Naive thymus-derived CD4-positive, alpha-beta T cell (primary cell): ENCODE measurements at regions not wholly inside any gene's neighbourhood (a gene's known extent, or its start where the extent isn't known, plus 50 kb on each side); places are given as distances from the start of the nearest gene placed in this dataset.

Experiments
- ATAC-seq: fragments of 150-1000 bp; cut with Tn5 transposase; 2 replicates; pipeline ENCODE4 v1.10.0; 2021; ENCODE audit warnings: mild to moderate bottlenecking, moderate library complexity
- CTCF ChIA-PET: fragments of 350-600 bp; sonication (Branson Sonifier 250); formaldehyde crosslinking; loops from one replicate; lab custom pipeline; 2021; ENCODE audit warnings: antibody characterized with exemption; lab: Charles Lee
- POLR2A ChIA-PET: fragments of 350-600 bp; sonication (Branson Sonifier 250); formaldehyde crosslinking; loops from one replicate; lab custom pipeline; 2021; ENCODE audit warnings: antibody characterized with exemption, inconsistent platforms; lab: Charles Lee
- DNase-seq, 9 donors: peaks; one replicate each; pipeline versions ENCODE4 v3.0.0 to v3.0.0-alpha.2; 2020 to 2022; ENCODE audit warnings: mixed read lengths in 1 of 9
- H3K27ac ChIP-seq: one replicate; pipeline ENCODE4 v1.7.0; 2013; ENCODE audit warnings: mild to moderate bottlenecking, low read depth, low read length, moderate library complexity
- H3K27me3 ChIP-seq, 2 donors: one replicate each; pipeline ENCODE4 v1.7.0; 2013; ENCODE audit warnings: low read length in 2 of 2, mild to moderate bottlenecking in 2 of 2, moderate library complexity in 2 of 2; ENCODE audit not compliant: control insufficient read depth in 2 of 2, insufficient read depth in 2 of 2
- H3K36me3 ChIP-seq, 3 experiments: 1 replicate in 2 of 3; 2 replicates in 1 of 3; pipeline ENCODE4 v1.7.0; 2013; ENCODE audit warnings: low read length in 3 of 3, mild to moderate bottlenecking in 3 of 3, moderate library complexity in 1 of 3; ENCODE audit not compliant: insufficient read depth in 3 of 3, control insufficient read depth in 2 of 3
- H3K4me1 ChIP-seq, 2 donors: one replicate each; pipeline ENCODE4 v1.7.0; 2013; ENCODE audit warnings: low read length in 2 of 2, mild to moderate bottlenecking in 2 of 2, moderate library complexity in 1 of 2; ENCODE audit not compliant: control insufficient read depth in 2 of 2, insufficient read depth in 2 of 2
- H3K4me3 ChIP-seq: 2 replicates; pipeline ENCODE4 v1.7.0; 2013; ENCODE audit warnings: mild to moderate bottlenecking, low read length
- H3K9me3 ChIP-seq, 3 experiments: 1 replicate in 2 of 3; 2 replicates in 1 of 3; pipeline ENCODE4 v1.7.0; 2013; ENCODE audit warnings: low read length in 3 of 3; ENCODE audit not compliant: control insufficient read depth in 2 of 3
- H3K27ac Mint-ChIP-seq, 9 donors: one replicate each; pipeline ENCODE4 v1.8.0; 2020 to 2022; ENCODE audit warnings: mixed read lengths in 9 of 9, mild to moderate bottlenecking in 8 of 9, moderate library complexity in 5 of 9, inconsistent platforms in 2 of 9
- H3K27me3 Mint-ChIP-seq, 5 donors: one replicate each; pipeline ENCODE4 v1.8.0; 2021 to 2022; ENCODE audit warnings: mixed read lengths in 5 of 5, mild to moderate bottlenecking in 1 of 5
- H3K36me3 Mint-ChIP-seq, 5 donors: one replicate each; pipeline ENCODE4 v1.8.0; 2020 to 2022; ENCODE audit warnings: mixed read lengths in 5 of 5, mild to moderate bottlenecking in 3 of 5, inconsistent platforms in 1 of 5
- H3K4me1 Mint-ChIP-seq, 7 donors: one replicate each; pipeline ENCODE4 v1.8.0; 2020 to 2022; ENCODE audit warnings: mixed read lengths in 7 of 7, mild to moderate bottlenecking in 3 of 7, inconsistent platforms in 1 of 7
- H3K4me3 Mint-ChIP-seq, 10 donors: one replicate each; pipeline ENCODE4 v1.8.0; 2020 to 2022; ENCODE audit warnings: mild to moderate bottlenecking in 10 of 10, mixed read lengths in 10 of 10, moderate library complexity in 6 of 10, inconsistent platforms in 2 of 10
- H3K9me3 Mint-ChIP-seq, 11 donors: one replicate each; pipeline ENCODE4 v1.8.0; 2020 to 2022; ENCODE audit warnings: mixed read lengths in 11 of 11, mild to moderate bottlenecking in 4 of 11, inconsistent platforms in 1 of 11, moderate library complexity in 1 of 11
- intact Hi-C, 2 donors: fragments of 100-400 bp; cut with micrococcal nuclease; formaldehyde crosslinking; loops; one replicate each; pipeline ENCODE4 v1.15.1; 2023

DNA sequence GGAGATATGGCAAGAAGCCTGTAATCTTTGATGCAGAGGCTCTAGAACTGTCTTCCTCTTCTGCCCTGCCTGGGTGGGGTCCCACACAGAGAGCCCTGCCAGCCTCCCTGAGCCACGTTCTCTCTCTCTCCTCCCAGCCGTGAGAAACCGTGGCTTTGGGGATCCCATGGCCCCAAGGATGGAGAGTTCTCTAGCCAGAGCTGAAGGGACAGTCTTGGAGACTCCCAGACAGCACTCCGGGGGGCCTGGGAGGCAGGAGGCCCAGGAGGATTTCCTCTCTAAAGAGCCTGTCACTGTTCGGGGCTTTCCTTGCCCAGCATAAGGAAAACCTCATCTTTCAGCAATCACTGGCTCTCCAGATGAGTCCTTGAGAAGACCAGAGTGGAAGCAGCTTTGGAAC is 227.1 kb downstream of the ARHGAP12 start:
- Histone ChIP-seq H3K9me3 (no peaks in the 10 kb centered on the region), H3K27me3 (no peaks in the 10 kb centered on the region), H3K4me3 (no peak overlapping the region), H3K27ac (no peak overlapping the region), H3K36me3 (no peaks in the 10 kb centered on the region), H3K4me1 (no peaks in the 10 kb centered on the region)
- intact Hi-C loops: loop anchor here in 1 of 2 donors (10.0 kb wide), 1 partner anchor 347 kb away; no protein-coding TSS in a partner anchor
- CTCF ChIA-PET: no interaction called here
- POLR2A ChIA-PET: no interaction called here
- no peak overlapping the region for H3K27ac Mint-ChIP-seq
- H3K4me3 Mint-ChIP-seq: no peak overlapping the region
- H3K4me1 Mint-ChIP-seq: peaks cover 0 to 7% (median 2%) of the 10 kb centered on the region in 7 donors
- no peak for ATAC-seq
- peaks cover 0 to 11% (median 0%) of the 10 kb centered on the region in 11 donors for H3K9me3 Mint-ChIP-seq
- H3K27me3 Mint-ChIP-seq: peaks cover 0 to 10% (median 0%) of the 10 kb centered on the region in 5 donors
- no peak for DNase-seq
- H3K36me3 Mint-ChIP-seq: peaks cover 0 to 13% (median 0%) of the 10 kb centered on the region in 5 donors

DNA sequence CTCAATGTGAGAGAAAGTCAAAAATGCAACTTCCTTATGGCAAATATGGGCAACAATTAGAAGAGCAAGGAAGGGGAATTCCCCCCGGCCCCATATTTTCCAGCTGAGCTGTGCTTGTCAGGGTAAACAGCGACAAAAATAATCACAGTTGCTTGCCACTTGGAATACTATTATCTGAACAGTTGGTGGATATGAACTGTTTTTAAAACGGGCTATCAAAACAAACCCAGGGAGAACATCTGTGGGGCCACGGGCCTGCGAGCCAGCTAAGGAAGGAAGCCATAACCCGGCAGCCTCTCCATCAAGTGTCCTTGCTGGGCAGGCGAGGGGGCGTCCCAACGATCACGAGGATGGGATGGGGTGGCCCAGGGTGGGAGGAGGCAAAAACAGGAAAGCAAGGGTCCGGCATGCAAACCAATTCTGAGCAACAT is 228.4 kb downstream of the ARHGAP12 start:
- ChIA-PET CTCF (interaction anchor here (0.7 kb wide), 1 partner anchor 106 kb away, joined by 3 read pairs; no protein-coding TSS in a partner anchor), POLR2A (no interaction called here)
- Histone ChIP-seq H3K36me3 (no peaks in the 10 kb centered on the region), H3K9me3 (no peaks in the 10 kb centered on the region), H3K27me3 (no peaks in the 10 kb centered on the region), H3K4me3 (no peak overlapping the region), H3K4me1 (no peaks in the 10 kb centered on the region), H3K27ac (no peak overlapping the region)
- peaks cover 0 to 10% (median 0%) of the 10 kb centered on the region in 5 donors for H3K36me3 Mint-ChIP-seq
- no peak overlapping the region for H3K27ac Mint-ChIP-seq
- H3K4me1 Mint-ChIP-seq: peaks cover 0 to 4% (median 0%) of the 10 kb centered on the region in 7 donors
- H3K27me3 Mint-ChIP-seq: peaks cover 0 to 10% (median 0%) of the 10 kb centered on the region in 5 donors
- no peak for DNase-seq
- H3K4me3 Mint-ChIP-seq: no peak overlapping the region
- intact Hi-C loops: loop anchor here in 1 of 2 donors (10.0 kb wide), 1 partner anchor 345 kb away; no protein-coding TSS in a partner anchor
- H3K9me3 Mint-ChIP-seq: peaks cover 0 to 11% (median 0%) of the 10 kb centered on the region in 11 donors
- no peak for ATAC-seq

DNA sequence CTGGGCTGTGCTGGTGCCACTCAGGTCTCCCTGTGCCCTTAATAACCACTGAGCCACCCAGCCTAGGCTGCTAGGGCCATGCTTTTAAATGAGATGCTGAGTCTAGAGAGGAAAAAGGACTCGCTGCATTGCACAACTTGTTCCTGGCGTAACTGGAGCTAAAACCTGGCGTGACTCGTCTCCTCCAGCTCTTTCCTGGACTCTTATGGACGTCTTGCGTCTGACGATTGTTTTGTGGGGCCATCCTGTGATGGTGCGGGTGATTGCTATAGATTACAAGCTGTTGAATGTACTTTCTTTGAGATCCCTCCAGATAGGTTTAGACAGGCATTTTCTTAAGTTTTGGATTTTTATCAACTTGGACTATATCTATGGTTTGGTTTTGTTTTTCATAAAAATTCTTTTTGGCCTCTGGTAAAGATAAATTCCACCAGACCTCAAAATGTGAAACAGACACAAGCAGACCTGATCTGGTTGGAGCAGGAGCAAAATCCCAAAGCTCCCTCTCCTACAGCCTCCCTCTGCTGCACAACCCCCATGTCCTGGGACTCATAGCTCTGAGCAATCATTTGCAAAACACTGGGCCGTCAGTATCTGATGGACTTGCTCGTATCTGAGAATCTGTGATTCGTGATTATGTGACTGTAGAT is 230.3 kb downstream of the ARHGAP12 start:
- Histone ChIP-seq H3K9me3 (no peaks in the 10 kb centered on the region), H3K4me1 (no peaks in the 10 kb centered on the region), H3K4me3 (no peak overlapping the region), H3K27ac (no peak overlapping the region), H3K27me3 (no peaks in the 10 kb centered on the region), H3K36me3 (no peaks in the 10 kb centered on the region)
- no peak for ATAC-seq
- Mint-ChIP-seq H3K4me3 (no peak overlapping the region), H3K36me3 (peaks cover 0 to 6% (median 0%) of the 10 kb centered on the region in 5 donors), H3K27me3 (peaks cover 0 to 10% (median 0%) of the 10 kb centered on the region in 5 donors), H3K27ac (no peak overlapping the region), H3K9me3 (peaks cover 0 to 11% (median 0%) of the 10 kb centered on the region in 11 donors), H3K4me1 (peaks cover 0 to 4% (median 0%) of the 10 kb centered on the region in 7 donors)
- intact Hi-C loops: no loop called here
- CTCF ChIA-PET: no interaction called here
- POLR2A ChIA-PET: no interaction called here
- no peak for DNase-seq

DNA sequence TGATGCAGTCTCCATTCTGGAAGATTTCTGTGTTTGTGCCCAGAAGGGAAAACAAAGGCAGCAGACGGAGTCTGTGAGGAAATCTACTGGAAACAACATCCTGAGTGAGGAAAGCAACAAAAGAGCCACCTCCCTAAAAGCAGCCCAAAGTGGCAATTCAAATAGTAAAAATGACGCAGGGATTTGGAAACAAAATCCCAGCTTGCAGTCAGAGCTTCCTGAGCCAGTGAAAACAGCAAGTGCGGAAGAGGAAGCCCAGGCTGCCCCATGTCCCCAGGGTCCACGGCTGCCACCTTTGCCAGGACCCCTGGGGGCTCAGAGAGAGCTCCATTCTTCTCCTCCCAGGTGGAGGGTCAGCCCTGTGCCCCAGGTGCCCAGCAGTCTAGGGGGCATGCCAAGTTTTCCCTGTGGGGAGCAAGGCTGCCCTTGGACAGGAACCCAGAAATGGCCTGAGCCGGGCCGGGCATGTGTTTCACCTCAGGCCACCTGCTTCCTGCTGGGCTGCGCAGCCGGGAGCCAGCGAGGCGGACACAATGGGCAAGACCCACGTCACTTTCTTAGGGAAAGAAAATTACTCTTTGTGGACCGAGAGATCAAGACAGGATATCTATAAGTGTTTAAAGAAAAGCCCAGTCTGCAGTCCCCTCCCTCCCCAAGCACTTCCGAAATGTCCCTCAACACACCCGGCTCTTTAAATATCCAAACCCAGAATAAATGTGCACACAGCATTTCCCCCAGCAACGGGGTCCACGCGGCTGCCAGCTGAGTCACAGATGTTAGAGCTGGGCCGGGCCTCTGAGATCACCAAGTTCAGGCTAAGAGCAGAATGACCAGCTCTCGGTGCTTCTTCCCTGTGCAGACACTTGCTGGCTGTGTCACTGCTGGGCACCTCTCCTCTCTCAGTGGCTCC is 231.1 kb downstream of the ARHGAP12 start:
- Mint-ChIP-seq H3K4me1 (peaks cover 0 to 4% (median 0%) of the 10 kb centered on the region in 7 donors), H3K27ac (peak overlapping the region in 1 of 9 donors; percentile 9), H3K4me3 (no peak overlapping the region), H3K9me3 (peaks cover 0 to 5% (median 0%) of the 10 kb centered on the region in 11 donors), H3K27me3 (peaks cover 0 to 10% (median 0%) of the 10 kb centered on the region in 5 donors), H3K36me3 (peaks cover 0 to 5% (median 0%) of the 10 kb centered on the region in 5 donors)
- DNase-seq: no peak
- no peaks in the 10 kb centered on the region for H3K27me3 ChIP-seq
- H3K27ac ChIP-seq: no peak overlapping the region
- ChIA-PET POLR2A (no interaction called here), CTCF (no interaction called here)
- H3K4me1 ChIP-seq: no peaks in the 10 kb centered on the region
- peak; percentile 79 for ATAC-seq
- intact Hi-C loops: no loop called here
- no peaks in the 10 kb centered on the region for H3K9me3 ChIP-seq
- no peaks in the 10 kb centered on the region for H3K36me3 ChIP-seq
- H3K4me3 ChIP-seq: no peak overlapping the region

DNA sequence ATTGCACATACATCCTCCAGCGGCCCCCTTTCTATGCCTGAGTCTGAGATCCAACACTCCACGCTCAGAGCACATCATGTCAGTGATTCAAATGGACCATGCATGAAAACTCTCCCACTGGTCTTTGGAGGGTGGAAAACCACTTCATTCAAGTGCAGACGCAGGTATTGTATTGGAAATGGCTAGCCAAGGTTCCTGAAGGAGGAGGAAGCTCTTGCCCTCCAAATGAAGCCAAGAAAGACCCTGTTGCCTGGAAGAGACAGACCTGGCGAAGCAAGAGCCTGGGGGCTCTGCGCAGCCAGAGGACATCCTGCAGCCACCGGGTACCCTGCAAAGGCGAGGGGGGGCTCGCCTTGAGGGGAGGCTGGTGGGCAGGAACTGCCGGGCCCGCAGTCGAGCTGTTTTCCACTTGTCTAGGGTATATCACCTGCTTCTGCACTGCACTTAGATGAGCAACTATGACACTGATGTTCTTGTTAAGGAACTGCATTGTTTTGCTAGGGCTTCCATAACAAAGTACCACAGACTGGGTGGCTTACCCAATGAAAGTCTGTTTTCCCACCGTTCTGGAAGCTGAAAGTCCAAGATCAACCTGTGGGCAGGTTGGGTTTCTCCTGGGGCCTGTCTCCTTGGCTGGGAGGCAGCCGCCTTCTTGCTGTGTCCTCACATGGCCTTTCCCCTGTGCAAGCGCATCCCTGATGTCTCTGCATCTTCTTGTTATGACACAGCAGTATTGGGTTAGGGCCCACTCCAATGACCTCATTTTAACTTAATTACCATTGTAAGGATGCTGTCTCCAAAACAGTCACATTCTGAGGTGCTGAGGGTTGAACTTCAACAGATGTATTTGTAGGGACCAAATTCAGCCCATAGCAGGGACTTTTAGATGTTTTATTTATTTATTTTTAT is 233.4 kb downstream of the ARHGAP12 start:
- ATAC-seq (no peak), DNase-seq (no peak)
- H3K27ac Mint-ChIP-seq: no peak overlapping the region
- H3K4me3 Mint-ChIP-seq: no peak overlapping the region
- H3K27ac ChIP-seq: no peak overlapping the region
- H3K9me3 ChIP-seq: no peaks in the 10 kb centered on the region
- intact Hi-C loops: no loop called here
- no peaks in the 10 kb centered on the region for H3K4me1 ChIP-seq
- no peak overlapping the region for H3K4me3 ChIP-seq
- H3K36me3 Mint-ChIP-seq: no peaks in the 10 kb centered on the region
- peaks cover 0 to 10% (median 0%) of the 10 kb centered on the region in 5 donors for H3K27me3 Mint-ChIP-seq
- POLR2A ChIA-PET: no interaction called here
- CTCF ChIA-PET: no interaction called here
- peaks cover 0 to 4% (median 0%) of the 10 kb centered on the region in 7 donors for H3K4me1 Mint-ChIP-seq
- H3K9me3 Mint-ChIP-seq: no peaks in the 10 kb centered on the region
- H3K36me3 ChIP-seq: no peaks in the 10 kb centered on the region
- no peaks in the 10 kb centered on the region for H3K27me3 ChIP-seq

GRCh38 chr10:31694126-31694685 is 234.4 kb downstream of the ARHGAP12 start:
- Mint-ChIP-seq H3K27me3 (peaks cover 0 to 10% (median 0%) of the 10 kb centered on the region in 5 donors), H3K4me3 (no peak overlapping the region), H3K4me1 (peaks cover 0 to 1% (median 0%) of the 10 kb centered on the region in 7 donors), H3K27ac (no peak overlapping the region), H3K36me3 (peaks cover 0 to 3% (median 0%) of the 10 kb centered on the region in 5 donors), H3K9me3 (peaks cover 0 to 10% (median 2%) of the 10 kb centered on the region in 11 donors)
- intact Hi-C loops: no loop called here
- H3K27me3 ChIP-seq: no peaks in the 10 kb centered on the region
- H3K27ac ChIP-seq: no peak overlapping the region
- no peaks in the 10 kb centered on the region for H3K36me3 ChIP-seq
- POLR2A ChIA-PET: no interaction called here
- no peaks in the 10 kb centered on the region for H3K4me1 ChIP-seq
- DNase-seq (no peak), ATAC-seq (no peak)
- no peak overlapping the region for H3K4me3 ChIP-seq
- H3K9me3 ChIP-seq: no peaks in the 10 kb centered on the region
- CTCF ChIA-PET: interaction anchor here (1.0 kb wide), 1 partner anchor 11 kb away, joined by 3 read pairs; no protein-coding TSS in a partner anchor
